ENCODE measurements at regions not wholly inside any gene's neighbourhood (a gene's known extent, or its start where the extent isn't known, plus 50 kb on each side); places are given as distances from the start of the nearest gene placed in this dataset.

GRCh38 chr2:173488861-173489260 is 134.2 kb downstream of the CDCA7 start:
- H3K4me1 ChIP-seq (ENCODE audit: insufficient read depth), result no peaks in the 10 kb centered on the region
- intact Hi-C loops (cut with DNase I), result no loop called here
- H3K9me3 ChIP-seq, result no peaks in the 10 kb centered on the region
- no peak overlapping the region for H3K4me3 ChIP-seq
- TF ChIP-seq CTCF (IDR thresholded peaks at IDR 0.05), result no peak
- TF ChIP-seq EP300 (IDR thresholded peaks at IDR 0.05), result no peak
- no peak for TF ChIP-seq POLR2A (IDR thresholded peaks at IDR 0.05)
- no peak overlapping the region for H3K27ac ChIP-seq
- no peaks in the 10 kb centered on the region for H3K36me3 ChIP-seq
- DNase-seq, result no peak
- no peaks in the 10 kb centered on the region for H3K27me3 ChIP-seq
- WGBS, 3 donors, result 39 to 51% (median 50%) methylated on average over 1 of the region's 1 CpG

- no peaks in the 10 kb centered on the region for H3K27me3 ChIP-seq
- no peaks in the 10 kb centered on the region for H3K36me3 ChIP-seq
- no peak overlapping the region for H3K27ac ChIP-seq
- H3K9me3 ChIP-seq, result no peaks in the 10 kb centered on the region
- no peaks in the 10 kb centered on the region for H3K4me1 ChIP-seq (ENCODE audit: insufficient read depth)
- no peak overlapping the region for H3K4me3 ChIP-seq
- no peak for TF ChIP-seq POLR2A (IDR thresholded peaks at IDR 0.05)
- TF ChIP-seq EP300 (IDR thresholded peaks at IDR 0.05), result no peak
- TF ChIP-seq CTCF (IDR thresholded peaks at IDR 0.05), result no peak
- no peak for DNase-seq
- 86 to 89% (median 88%) methylated on average over 4 of the region's 4 CpGs for WGBS, 3 donors
- intact Hi-C loops (cut with DNase I), result no loop called here
Observed at GRCh38 chr2:173491418-173491817, 136.7 kb downstream of the CDCA7 start.

- no peak for TF ChIP-seq CTCF (IDR thresholded peaks at IDR 0.05)
- no peak for TF ChIP-seq POLR2A (IDR thresholded peaks at IDR 0.05)
- no peak for TF ChIP-seq EP300 (IDR thresholded peaks at IDR 0.05)
- 97 to 100% (median 99%) methylated on average over 2 of the region's 2 CpGs for WGBS, 3 donors
- no peak for DNase-seq
- Histone ChIP-seq H3K27me3 (no peaks in the 10 kb centered on the region), H3K27ac (no peak overlapping the region), H3K9me3 (no peaks in the 10 kb centered on the region), H3K4me1 (ENCODE audit: insufficient read depth) (no peaks in the 10 kb centered on the region), H3K4me3 (no peak overlapping the region), H3K36me3 (no peaks in the 10 kb centered on the region)
- intact Hi-C loops (cut with DNase I), result no loop called here
Observed at GRCh38 chr2:173493874-173494273, 139.2 kb downstream of the CDCA7 start.

- 58 to 60% (median 59%) methylated on average over 3 of the region's 3 CpGs for WGBS, 3 donors
- Histone ChIP-seq H3K27me3 (no peaks in the 10 kb centered on the region), H3K4me1 (ENCODE audit: insufficient read depth) (no peaks in the 10 kb centered on the region), H3K36me3 (no peaks in the 10 kb centered on the region), H3K27ac (no peak overlapping the region), H3K9me3 (no peaks in the 10 kb centered on the region), H3K4me3 (no peak overlapping the region)
- TF ChIP-seq CTCF (IDR thresholded peaks at IDR 0.05) (no peak), POLR2A (IDR thresholded peaks at IDR 0.05) (no peak), EP300 (IDR thresholded peaks at IDR 0.05) (no peak)
- intact Hi-C loops (cut with DNase I), result no loop called here
- DNase-seq, result no peak
Observed at GRCh38 chr2:173496746-173497145, 142.1 kb downstream of the CDCA7 start.

- DNase-seq, result no peak
- Histone ChIP-seq H3K4me1 (ENCODE audit: insufficient read depth) (no peaks in the 10 kb centered on the region), H3K27me3 (no peaks in the 10 kb centered on the region), H3K27ac (no peak overlapping the region), H3K9me3 (no peaks in the 10 kb centered on the region), H3K36me3 (no peaks in the 10 kb centered on the region), H3K4me3 (no peak overlapping the region)
- WGBS, 3 donors, result 66 to 87% (median 81%) methylated on average over 1 of the region's 1 CpG
- intact Hi-C loops (cut with DNase I), result no loop called here
- TF ChIP-seq EP300 (IDR thresholded peaks at IDR 0.05) (no peak), CTCF (IDR thresholded peaks at IDR 0.05) (no peak), POLR2A (IDR thresholded peaks at IDR 0.05) (no peak)
Observed at GRCh38 chr2:173500953-173501352, 146.3 kb downstream of the CDCA7 start.

Measured in ovary (tissue), 7 donors.